GM12891 (cell line): ENCODE measurements at regions not wholly inside any gene's neighbourhood (a gene's known extent, or its start where the extent isn't known, plus 50 kb on each side); places are given as distances from the start of the nearest gene placed in this dataset.
"Not testable (repeated sequence)": the region's sequence is repeated elsewhere in the genome, so short reads cannot be mapped to it uniquely, and the experiment has no call there.

Experiments
- PAX5 ChIP-seq: IDR thresholded peaks from 2 replicates; pipeline ENCODE4 v1.6.1; 2011; ENCODE audit warnings: low read length, moderate library complexity, mild to moderate bottlenecking; ENCODE audit not compliant: insufficient read depth, severe bottlenecking
- POLR2A ChIP-seq: IDR thresholded peaks from 2 replicates; pipeline ENCODE4 v1.6.1; 2011; ENCODE audit warnings: low read depth, low read length, control low read depth
- POLR2AphosphoS5 ChIP-seq: IDR thresholded peaks from 2 replicates; pipeline ENCODE4 v1.6.1; 2011; ENCODE audit warnings: low read depth, low read length, control low read depth
- TAF1 ChIP-seq: IDR thresholded peaks from 2 replicates; pipeline ENCODE4 v1.6.1; 2011; ENCODE audit warnings: low read depth, low read length, control low read depth

GRCh38 chr2:194639057-194639456 is 1018.0 kb upstream of the SLC39A10 start:
- not testable (repeated sequence) for TF ChIP-seq POLR2AphosphoS5, POLR2A, TAF1, PAX5
